ENCODE measurements at regions not wholly inside any gene's neighbourhood (a gene's known extent, or its start where the extent isn't known, plus 50 kb on each side); places are given as distances from the start of the nearest gene placed in this dataset.

GRCh38 chr6:22399693-22400092 lies 102.9 kb upstream of the PRL start:
- POLR2A ChIA-PET: no interaction called here
- no peak overlapping the region for H3K4me3 Mint-ChIP-seq
- TF ChIP-seq CTCF (IDR thresholded peaks at IDR 0.05): no peak
- CTCF ChIA-PET: interaction anchor here (1.2 kb wide), 1 partner anchor 9 kb away, joined by 3 read pairs; no protein-coding TSS in a partner anchor
- DNase-seq: no peak
- no peaks in the 10 kb centered on the region for H3K9me3 Mint-ChIP-seq
- intact Hi-C loops (cut with micrococcal nuclease): no loop called here
- H3K27ac Mint-ChIP-seq: no peak overlapping the region
- no peaks in the 10 kb centered on the region for H3K27me3 Mint-ChIP-seq
- ATAC-seq (ENCODE audit: low read depth): no peak
- H3K36me3 Mint-ChIP-seq (ENCODE audit: low read depth): no peaks in the 10 kb centered on the region
- H3K4me1 Mint-ChIP-seq: no peaks in the 10 kb centered on the region

GRCh38 chr6:22401206-22401605 lies 104.4 kb upstream of the PRL start:
- no peaks in the 10 kb centered on the region for H3K36me3 Mint-ChIP-seq (ENCODE audit: low read depth)
- CTCF ChIA-PET: no interaction called here
- no peak overlapping the region for H3K27ac Mint-ChIP-seq
- no peaks in the 10 kb centered on the region for H3K9me3 Mint-ChIP-seq
- no peak for DNase-seq
- POLR2A ChIA-PET: no interaction called here
- no peak for TF ChIP-seq CTCF (IDR thresholded peaks at IDR 0.05)
- H3K4me1 Mint-ChIP-seq: no peaks in the 10 kb centered on the region
- no peak for ATAC-seq (ENCODE audit: low read depth)
- H3K4me3 Mint-ChIP-seq: no peak overlapping the region
- H3K27me3 Mint-ChIP-seq: no peaks in the 10 kb centered on the region
- intact Hi-C loops (cut with micrococcal nuclease): no loop called here

GRCh38 chr6:22401932-22402331 lies 105.1 kb upstream of the PRL start:
- no peak for DNase-seq
- no peak for ATAC-seq (ENCODE audit: low read depth)
- Mint-ChIP-seq H3K27me3 (no peaks in the 10 kb centered on the region), H3K4me3 (no peak overlapping the region), H3K9me3 (no peaks in the 10 kb centered on the region), H3K4me1 (no peaks in the 10 kb centered on the region), H3K36me3 (ENCODE audit: low read depth) (no peaks in the 10 kb centered on the region), H3K27ac (no peak overlapping the region)
- ChIA-PET CTCF (no interaction called here), POLR2A (no interaction called here)
- intact Hi-C loops (cut with micrococcal nuclease): no loop called here
- TF ChIP-seq CTCF (IDR thresholded peaks at IDR 0.05): no peak

GRCh38 chr6:22409486-22409885 lies 112.7 kb upstream of the PRL start:
- no peak for TF ChIP-seq CTCF (IDR thresholded peaks at IDR 0.05)
- Mint-ChIP-seq H3K27ac (no peak overlapping the region), H3K9me3 (no peaks in the 10 kb centered on the region), H3K4me1 (no peaks in the 10 kb centered on the region), H3K27me3 (no peaks in the 10 kb centered on the region), H3K4me3 (no peak overlapping the region), H3K36me3 (ENCODE audit: low read depth) (no peaks in the 10 kb centered on the region)
- ChIA-PET CTCF (interaction anchor here (1.0 kb wide), 1 partner anchor 9 kb away, joined by 3 read pairs; no protein-coding TSS in a partner anchor), POLR2A (no interaction called here)
- DNase-seq (no peak), ATAC-seq (ENCODE audit: low read depth) (no peak)
- intact Hi-C loops (cut with micrococcal nuclease): no loop called here

- intact Hi-C loops (cut with micrococcal nuclease): no loop called here
- no peak overlapping the region for H3K27ac Mint-ChIP-seq
- no peak for TF ChIP-seq CTCF (IDR thresholded peaks at IDR 0.05)
- ATAC-seq (ENCODE audit: low read depth): no peak
- ChIA-PET POLR2A (no interaction called here), CTCF (no interaction called here)
- H3K4me3 Mint-ChIP-seq: no peak overlapping the region
- H3K4me1 Mint-ChIP-seq: no peaks in the 10 kb centered on the region
- no peak for DNase-seq
- H3K27me3 Mint-ChIP-seq: no peaks in the 10 kb centered on the region
- peaks cover 3% of the 10 kb centered on the region for H3K9me3 Mint-ChIP-seq
- no peaks in the 10 kb centered on the region for H3K36me3 Mint-ChIP-seq (ENCODE audit: low read depth)
Measured at GRCh38 chr6:22411376-22412105, 114.7 kb upstream of the PRL start.
